Suppressor macrophage treated with lipopolysaccharide for 1 hour (primary cell): ENCODE measurements at regions not wholly inside any gene's neighbourhood (a gene's known extent, or its start where the extent isn't known, plus 50 kb on each side); places are given as distances from the start of the nearest gene placed in this dataset.

Experiments used
- DNase-seq, 3 donors: peaks; one replicate each; pipeline ENCODE4 v3.0.0-alpha.2; 2020 to 2022

- DNase-seq, result peak in 1 of 3 donors; percentile 18
These were observed 69.7 kb upstream of the DAPK1 start for GRCh38 chr9:87427851-87428506.

GRCh38 chr9:87428659-87429058 lies 69.0 kb upstream of the DAPK1 start:
- DNase-seq, result peak in 1 of 3 donors; percentile 8

- DNase-seq, result no peak
These were observed 65.8 kb upstream of the DAPK1 start for GRCh38 chr9:87431837-87432236.

GRCh38 chr9:87433853-87434252 lies 63.8 kb upstream of the DAPK1 start:
- DNase-seq, result no peak

GRCh38 chr9:87434366-87434765 lies 63.3 kb upstream of the DAPK1 start:
- peak in 1 of 3 donors; percentile 6 for DNase-seq

- peak in 1 of 3 donors; percentile 10 for DNase-seq
These were observed 62.3 kb upstream of the DAPK1 start for GRCh38 chr9:87435189-87435880.

- DNase-seq, result no peak
These were observed 61.0 kb upstream of the DAPK1 start for GRCh38 chr9:87436716-87437115.

GRCh38 chr9:87437966-87438365 lies 59.7 kb upstream of the DAPK1 start:
- no peak for DNase-seq

- DNase-seq, result no peak
These were observed 56.4 kb upstream of the DAPK1 start for GRCh38 chr9:87441251-87441650.

- no peak for DNase-seq
These were observed 55.2 kb upstream of the DAPK1 start for GRCh38 chr9:87442451-87442850.

- DNase-seq, result no peak
These were observed 54.7 kb upstream of the DAPK1 start for GRCh38 chr9:87443006-87443405.

- no peak for DNase-seq
These were observed 54.2 kb upstream of the DAPK1 start for GRCh38 chr9:87443461-87443860.

- peak; percentile 65 to 76 (median 72) for DNase-seq
These were observed 52.0 kb upstream of the DAPK1 start for GRCh38 chr9:87445646-87446045.

- no peak for DNase-seq
These were observed 51.1 kb upstream of the DAPK1 start for GRCh38 chr9:87446527-87446926.

- DNase-seq, result no peak
These were observed 49.9 kb upstream of the DAPK1 start for GRCh38 chr9:87447547-87448432.
